ENCODE measurements at regions not wholly inside any gene's neighbourhood (a gene's known extent, or its start where the extent isn't known, plus 50 kb on each side); places are given as distances from the start of the nearest gene placed in this dataset.

- no peak overlapping the region for H3K4me2 ChIP-seq
- no peaks in the 10 kb centered on the region for H4K20me1 ChIP-seq (ENCODE audit: insufficient read depth, poor library complexity, severe bottlenecking)
- no peak overlapping the region for H2AFZ ChIP-seq
- H3K36me3 ChIP-seq (replicated peaks; ENCODE audit: insufficient read depth, low read depth): no peaks in the 10 kb centered on the region
- no peaks in the 10 kb centered on the region for H3K9me3 ChIP-seq (ENCODE audit: low read depth)
- no peaks in the 10 kb centered on the region for H3K27me3 ChIP-seq
- 90% methylated on average over 13 of the region's 17 CpGs for WGBS (ENCODE audit: low lambda C conversion rate, missing lambda C conversion rate)
- H3K79me2 ChIP-seq: no peaks in the 10 kb centered on the region
- H3K4me1 ChIP-seq (ENCODE audit: insufficient read depth): no peaks in the 10 kb centered on the region
- TF ChIP-seq, protein P1, sequence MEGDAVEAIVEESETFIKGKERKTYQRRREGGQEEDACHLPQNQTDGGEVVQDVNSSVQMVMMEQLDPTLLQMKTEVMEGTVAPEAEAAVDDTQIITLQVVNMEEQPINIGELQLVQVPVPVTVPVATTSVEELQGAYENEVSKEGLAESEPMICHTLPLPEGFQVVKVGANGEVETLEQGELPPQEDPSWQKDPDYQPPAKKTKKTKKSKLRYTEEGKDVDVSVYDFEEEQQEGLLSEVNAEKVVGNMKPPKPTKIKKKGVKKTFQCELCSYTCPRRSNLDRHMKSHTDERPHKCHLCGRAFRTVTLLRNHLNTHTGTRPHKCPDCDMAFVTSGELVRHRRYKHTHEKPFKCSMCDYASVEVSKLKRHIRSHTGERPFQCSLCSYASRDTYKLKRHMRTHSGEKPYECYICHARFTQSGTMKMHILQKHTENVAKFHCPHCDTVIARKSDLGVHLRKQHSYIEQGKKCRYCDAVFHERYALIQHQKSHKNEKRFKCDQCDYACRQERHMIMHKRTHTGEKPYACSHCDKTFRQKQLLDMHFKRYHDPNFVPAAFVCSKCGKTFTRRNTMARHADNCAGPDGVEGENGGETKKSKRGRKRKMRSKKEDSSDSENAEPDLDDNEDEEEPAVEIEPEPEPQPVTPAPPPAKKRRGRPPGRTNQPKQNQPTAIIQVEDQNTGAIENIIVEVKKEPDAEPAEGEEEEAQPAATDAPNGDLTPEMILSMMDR (IDR thresholded peaks at IDR 0.05; ENCODE audit: poor library complexity): no peak
- no peak for TF ChIP-seq EZH2phosphoT487 (IDR thresholded peaks at IDR 0.05; ENCODE audit: low read depth, severe bottlenecking, unreplicated experiment)
- no peak for TF ChIP-seq EZH2 (IDR thresholded peaks at IDR 0.05; ENCODE audit: borderline replicate concordance)
- H3K9me2 ChIP-seq (replicated peaks; ENCODE audit: insufficient read depth): no peaks in the 10 kb centered on the region
- no peak overlapping the region for H3K4me3 ChIP-seq
- DNase-seq (ENCODE audit: low spot score): no peak
- H3K27ac ChIP-seq: no peak overlapping the region
Measured at GRCh38 chr10:128305601-128306345, 179.6 kb upstream of the MKI67 start.

DNA sequence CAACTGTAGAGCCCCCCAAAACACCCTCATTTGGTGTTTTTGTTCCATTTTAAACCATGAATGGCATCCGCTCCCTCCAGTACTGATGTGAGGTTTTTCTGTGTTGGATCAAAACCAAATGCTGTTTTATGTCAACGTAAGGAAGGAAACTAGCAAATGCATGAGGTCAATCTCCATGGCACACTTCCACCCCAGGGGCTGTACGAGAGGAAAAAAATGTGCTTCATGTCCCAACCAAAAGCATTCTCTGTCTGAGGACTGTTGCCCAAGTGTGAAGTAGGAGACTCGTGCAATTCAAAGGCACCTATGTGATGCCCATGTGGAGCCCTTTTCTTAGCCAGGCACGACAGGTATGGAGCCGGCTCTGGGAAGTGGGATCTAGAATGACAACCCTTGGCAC lies 180.3 kb upstream of the MKI67 start:
- Histone ChIP-seq H3K9me2 (replicated peaks; ENCODE audit: insufficient read depth) (no peaks in the 10 kb centered on the region), H3K27me3 (no peaks in the 10 kb centered on the region), H3K4me3 (no peak overlapping the region), H3K27ac (no peak overlapping the region), H3K36me3 (replicated peaks; ENCODE audit: insufficient read depth, low read depth) (no peaks in the 10 kb centered on the region), H3K4me1 (ENCODE audit: insufficient read depth) (no peaks in the 10 kb centered on the region), H3K9me3 (ENCODE audit: low read depth) (no peaks in the 10 kb centered on the region), H3K4me2 (no peak overlapping the region), H4K20me1 (ENCODE audit: insufficient read depth, poor library complexity, severe bottlenecking) (no peaks in the 10 kb centered on the region), H3K79me2 (no peaks in the 10 kb centered on the region), H2AFZ (no peak overlapping the region)
- no peak for DNase-seq (ENCODE audit: low spot score)
- 86% methylated on average over 6 of the region's 6 CpGs for WGBS (ENCODE audit: low lambda C conversion rate, missing lambda C conversion rate)
- TF ChIP-seq EZH2 (IDR thresholded peaks at IDR 0.05; ENCODE audit: borderline replicate concordance): no peak
- TF ChIP-seq, protein P1 (IDR thresholded peaks at IDR 0.05; ENCODE audit: poor library complexity): no peak
- TF ChIP-seq EZH2phosphoT487 (IDR thresholded peaks at IDR 0.05; ENCODE audit: low read depth, severe bottlenecking, unreplicated experiment): no peak

- WGBS (ENCODE audit: low lambda C conversion rate, missing lambda C conversion rate): 85% methylated on average over 2 of the region's 2 CpGs
- no peak for DNase-seq (ENCODE audit: low spot score)
Measured at GRCh38 chr10:128306966-128307365, 180.7 kb upstream of the MKI67 start.

More at GRCh38 chr10:128306966-128307365, 180.7 kb upstream of the MKI67 start:
- TF ChIP-seq, protein P1 (IDR thresholded peaks at IDR 0.05; ENCODE audit: poor library complexity): no peak
- TF ChIP-seq EZH2phosphoT487 (IDR thresholded peaks at IDR 0.05; ENCODE audit: low read depth, severe bottlenecking, unreplicated experiment): no peak
- TF ChIP-seq EZH2 (IDR thresholded peaks at IDR 0.05; ENCODE audit: borderline replicate concordance): no peak
- Histone ChIP-seq H3K27me3 (no peaks in the 10 kb centered on the region), H3K4me2 (no peak overlapping the region), H3K36me3 (replicated peaks; ENCODE audit: insufficient read depth, low read depth) (no peaks in the 10 kb centered on the region), H4K20me1 (ENCODE audit: insufficient read depth, poor library complexity, severe bottlenecking) (no peaks in the 10 kb centered on the region), H3K9me2 (replicated peaks; ENCODE audit: insufficient read depth) (no peaks in the 10 kb centered on the region), H2AFZ (no peak overlapping the region), H3K9me3 (ENCODE audit: low read depth) (no peaks in the 10 kb centered on the region), H3K4me1 (ENCODE audit: insufficient read depth) (no peaks in the 10 kb centered on the region), H3K79me2 (no peaks in the 10 kb centered on the region), H3K27ac (no peak overlapping the region), H3K4me3 (no peak overlapping the region)
